ENCODE measurements at regions not wholly inside any gene's neighbourhood (a gene's known extent, or its start where the extent isn't known, plus 50 kb on each side); places are given as distances from the start of the nearest gene placed in this dataset.

DNA sequence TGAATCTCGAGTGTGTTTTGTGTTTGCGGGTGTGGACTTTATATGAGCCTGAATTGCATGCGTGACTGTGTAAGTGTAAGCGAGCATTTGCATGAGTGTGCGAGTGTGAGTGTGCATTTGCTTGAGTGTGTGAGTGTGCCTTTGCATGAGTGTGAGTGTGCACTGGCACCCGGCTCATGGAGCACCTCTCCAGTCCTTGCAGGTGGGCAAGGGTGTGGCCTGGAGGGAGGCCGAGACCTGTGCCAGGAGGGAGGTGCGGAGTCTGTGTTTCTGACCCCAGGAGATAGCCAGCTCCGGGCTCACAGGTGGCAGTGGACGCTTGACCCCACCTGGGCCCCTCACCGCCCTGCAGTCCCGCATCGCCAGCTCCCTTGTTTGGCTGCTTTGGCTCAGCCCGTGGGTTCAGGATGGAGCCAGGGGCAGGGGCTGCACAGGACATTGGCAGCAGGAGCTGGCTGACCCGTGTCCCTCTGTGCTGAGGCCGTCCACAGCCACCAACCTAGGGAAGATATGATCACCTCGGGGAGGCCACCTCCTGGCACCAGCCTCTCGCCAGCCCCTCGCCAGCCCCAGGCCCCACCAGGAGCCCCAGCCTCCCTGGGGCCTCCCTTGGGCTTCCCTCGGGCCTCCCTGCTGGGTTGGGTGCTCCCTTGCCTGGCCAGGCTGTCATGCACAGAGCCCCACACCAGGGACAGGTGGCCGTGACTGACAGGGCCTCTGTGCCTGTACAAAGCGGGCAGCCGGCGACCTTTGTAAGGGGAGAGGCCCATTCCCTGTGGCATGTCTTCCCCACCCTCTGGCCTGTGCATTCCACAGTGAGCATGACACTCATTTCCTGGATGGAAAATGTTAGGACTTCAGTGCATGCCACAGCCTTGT is 81.6 kb downstream of the PTGR3 start:
- TF ChIP-seq, protein P1, sequence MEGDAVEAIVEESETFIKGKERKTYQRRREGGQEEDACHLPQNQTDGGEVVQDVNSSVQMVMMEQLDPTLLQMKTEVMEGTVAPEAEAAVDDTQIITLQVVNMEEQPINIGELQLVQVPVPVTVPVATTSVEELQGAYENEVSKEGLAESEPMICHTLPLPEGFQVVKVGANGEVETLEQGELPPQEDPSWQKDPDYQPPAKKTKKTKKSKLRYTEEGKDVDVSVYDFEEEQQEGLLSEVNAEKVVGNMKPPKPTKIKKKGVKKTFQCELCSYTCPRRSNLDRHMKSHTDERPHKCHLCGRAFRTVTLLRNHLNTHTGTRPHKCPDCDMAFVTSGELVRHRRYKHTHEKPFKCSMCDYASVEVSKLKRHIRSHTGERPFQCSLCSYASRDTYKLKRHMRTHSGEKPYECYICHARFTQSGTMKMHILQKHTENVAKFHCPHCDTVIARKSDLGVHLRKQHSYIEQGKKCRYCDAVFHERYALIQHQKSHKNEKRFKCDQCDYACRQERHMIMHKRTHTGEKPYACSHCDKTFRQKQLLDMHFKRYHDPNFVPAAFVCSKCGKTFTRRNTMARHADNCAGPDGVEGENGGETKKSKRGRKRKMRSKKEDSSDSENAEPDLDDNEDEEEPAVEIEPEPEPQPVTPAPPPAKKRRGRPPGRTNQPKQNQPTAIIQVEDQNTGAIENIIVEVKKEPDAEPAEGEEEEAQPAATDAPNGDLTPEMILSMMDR (IDR thresholded peaks at IDR 0.05) = no peak
- DNase-seq (no peak), ATAC-seq (no peak)
- H3K4me3 ChIP-seq = no peak overlapping the region
- H3K27ac ChIP-seq = no peak overlapping the region
- H3K9me3 ChIP-seq = no peaks in the 10 kb centered on the region
- H3K27me3 ChIP-seq = peaks cover 0 to 8% (median 0%) of the 10 kb centered on the region in 7 donors
- WGBS, 2 donors = 91 to 93% methylated on average over 23 to 24 of the region's 24 CpGs
- no peaks in the 10 kb centered on the region for H3K4me1 ChIP-seq
- intact Hi-C loops (cut with DNase I) = no loop called here
- no peaks in the 10 kb centered on the region for H3K36me3 ChIP-seq

DNA sequence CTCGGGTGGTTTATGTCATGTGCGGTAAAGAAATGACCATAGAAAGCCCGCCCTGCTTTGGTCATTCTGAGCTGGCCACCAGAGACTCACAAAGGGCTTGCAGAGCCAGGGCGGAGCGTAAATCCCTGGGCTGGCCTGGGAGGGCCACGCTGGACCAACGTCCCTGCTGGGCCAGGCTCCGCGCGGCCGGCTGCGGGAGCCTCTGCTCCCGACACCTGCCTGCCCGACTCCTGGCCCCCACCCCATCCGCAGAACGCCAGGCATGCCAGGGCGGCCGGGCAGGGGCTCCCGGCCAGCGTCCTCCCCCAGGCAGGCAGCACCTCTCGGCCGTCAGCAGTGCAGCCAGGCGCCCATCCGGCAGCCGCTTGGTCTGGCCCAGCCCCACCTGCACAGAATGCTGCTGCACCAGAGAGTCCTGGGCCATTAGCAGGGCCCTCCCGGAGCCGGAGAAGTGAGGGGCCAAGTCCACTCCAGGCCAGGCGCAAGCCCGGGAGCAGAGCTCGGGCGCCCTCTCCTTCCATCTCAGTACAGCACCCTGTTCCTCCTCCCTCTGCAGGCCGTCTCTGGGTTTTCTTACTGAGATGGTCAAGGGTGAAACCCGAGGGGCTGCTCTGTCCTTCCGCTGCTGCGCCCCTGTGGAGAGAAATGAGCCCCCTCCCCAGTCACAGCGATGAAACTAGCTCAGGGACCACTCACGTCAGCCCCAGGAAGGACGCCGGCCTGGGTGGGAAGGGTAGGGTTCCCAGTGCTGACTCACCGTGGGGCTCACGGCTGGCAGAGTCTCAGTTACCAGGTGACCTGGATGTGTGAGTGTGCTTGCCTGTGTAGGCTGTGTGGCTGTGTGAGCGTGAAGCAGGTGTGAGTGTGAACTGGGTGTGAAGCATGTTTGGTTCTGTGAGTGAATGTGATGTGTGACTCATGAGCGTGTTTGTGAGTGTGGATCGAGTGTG is 83.3 kb downstream of the PTGR3 start:
- H3K4me1 ChIP-seq = no peaks in the 10 kb centered on the region
- H3K36me3 ChIP-seq = no peaks in the 10 kb centered on the region
- peaks cover 0 to 8% (median 0%) of the 10 kb centered on the region in 7 donors for H3K27me3 ChIP-seq
- TF ChIP-seq, protein P1 (IDR thresholded peaks at IDR 0.05) = peak in 1 of 9 donors; percentile 12
- DNase-seq (no peak), ATAC-seq (peak in 7 of 8 donors; percentile 22 to 63 (median 44))
- intact Hi-C loops (cut with DNase I) = no loop called here
- H3K27ac ChIP-seq = no peak overlapping the region
- 76 to 88% methylated on average over 44 of the region's 44 CpGs for WGBS, 2 donors
- H3K4me3 ChIP-seq = peak overlapping the region in 5 of 10 donors; percentile 19 to 42 (median 34)
- H3K9me3 ChIP-seq = no peaks in the 10 kb centered on the region

DNA sequence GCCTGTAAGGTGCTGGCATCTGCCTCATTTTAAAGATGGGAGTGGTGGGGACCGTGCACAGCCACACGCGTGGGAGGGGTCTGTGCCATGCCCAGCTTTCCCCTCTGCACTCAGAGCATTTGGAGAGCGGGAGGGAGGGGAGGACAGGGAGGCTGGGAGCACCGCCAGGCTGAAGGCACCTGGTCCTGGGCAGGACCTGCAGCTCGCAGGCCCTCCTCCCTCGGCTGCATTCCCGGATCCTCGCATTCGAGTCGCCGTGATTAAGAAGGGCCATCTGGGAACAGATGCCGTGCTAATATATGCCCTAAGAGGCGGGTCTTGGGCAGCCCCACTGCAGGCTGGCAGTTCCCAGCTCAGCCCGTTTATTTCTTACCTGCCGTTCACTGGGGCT is 84.0 kb downstream of the PTGR3 start:
- Histone ChIP-seq H3K27ac (no peak overlapping the region), H3K36me3 (no peaks in the 10 kb centered on the region), H3K4me1 (no peaks in the 10 kb centered on the region), H3K9me3 (no peaks in the 10 kb centered on the region), H3K27me3 (peaks cover 0 to 8% (median 0%) of the 10 kb centered on the region in 7 donors), H3K4me3 (peak overlapping the region in 4 of 10 donors; percentile 19 to 42 (median 36))
- ATAC-seq (no peak), DNase-seq (no peak)
- TF ChIP-seq, protein P1 (IDR thresholded peaks at IDR 0.05) = no peak
- intact Hi-C loops (cut with DNase I) = no loop called here
- 85 to 93% methylated on average over 16 of the region's 16 CpGs for WGBS, 2 donors

DNA sequence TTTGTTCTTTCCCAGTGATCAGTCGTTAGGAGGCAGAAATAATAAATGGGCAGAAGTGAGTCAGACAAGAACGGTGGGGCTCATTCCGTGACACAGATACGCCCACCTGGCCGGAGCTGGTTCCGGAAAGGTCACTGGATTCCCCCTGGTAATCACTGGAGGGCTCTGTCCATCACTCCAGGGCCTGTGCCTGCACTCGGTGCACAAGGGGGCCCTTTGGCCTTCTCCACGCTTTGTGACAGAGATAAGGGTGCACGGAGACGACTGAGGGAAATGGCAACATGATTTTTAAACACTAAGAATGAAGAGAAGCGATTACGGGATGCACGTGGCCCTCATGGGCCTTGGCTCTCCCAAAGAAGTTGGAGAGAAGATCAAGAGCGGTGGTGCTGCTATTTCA is 84.4 kb downstream of the PTGR3 start:
- DNase-seq = no peak
- intact Hi-C loops (cut with DNase I) = no loop called here
- TF ChIP-seq, protein P1 (IDR thresholded peaks at IDR 0.05) = no peak
- Histone ChIP-seq H3K27me3 (peaks cover 0 to 8% (median 0%) of the 10 kb centered on the region in 7 donors), H3K27ac (no peak overlapping the region), H3K4me3 (no peak overlapping the region), H3K4me1 (no peaks in the 10 kb centered on the region), H3K9me3 (no peaks in the 10 kb centered on the region), H3K36me3 (no peaks in the 10 kb centered on the region)
- 81 to 82% methylated on average over 14 of the region's 14 CpGs for WGBS, 2 donors
- ATAC-seq = no peak
